OCI-LY7 (cell line): ENCODE measurements at regions not wholly inside any gene's neighbourhood (a gene's known extent, or its start where the extent isn't known, plus 50 kb on each side); places are given as distances from the start of the nearest gene placed in this dataset.

Source experiments
- BruUV-seq: library from RNA; stranded (reverse); fragments of 400-500 nt; replicated peaks from 2 replicates; lab custom pipeline; 2021; lab: Mats Ljungman, UMichigan
- CTCF ChIA-PET: fragments of 300-600 bp; sonication (Branson Sonifier 250); formaldehyde crosslinking; loops from one replicate; lab custom pipeline; 2022; ENCODE audit warnings: antibody characterized with exemption; ENCODE audit not compliant: unreplicated experiment; lab: Charles Lee
- POLR2A ChIA-PET: fragments of 300-600 bp; sonication (Branson Sonifier 250); formaldehyde crosslinking; loops from one replicate; lab custom pipeline; 2022; ENCODE audit warnings: antibody characterized with exemption; lab: Charles Lee
- DNase-seq: peaks from one replicate; pipeline ENCODE4 v3.0.0-alpha.2; 2015; ENCODE audit warnings: low spot score
- H2AFZ ChIP-seq: fragments of 200-600 bp; sonication (generic), shearing (Covaris generic); 2 replicates; pipeline ENCODE4 v1.6.1; 2014; ENCODE audit warnings: mild to moderate bottlenecking, antibody characterized with exemption, low read length, moderate library complexity
- H3K27ac ChIP-seq: fragments of 200-600 bp; sonication (generic); 2 replicates; pipeline ENCODE4 v1.5.1; 2014; ENCODE audit warnings: mixed run types, low read depth, mild to moderate bottlenecking, moderate library complexity, low read length, inconsistent platforms; ENCODE audit not compliant: poor library complexity, severe bottlenecking
- H3K36me3 ChIP-seq: fragments of 200-600 bp; sonication (generic); 2 replicates; pipeline ENCODE4 v1.6.1; 2014; ENCODE audit warnings: mild to moderate bottlenecking, antibody characterized with exemption, low read length, moderate library complexity, mixed read lengths; ENCODE audit not compliant: insufficient read depth
- H3K4me1 ChIP-seq: fragments of 200-600 bp; sonication (generic); 2 replicates; pipeline ENCODE4 v1.5.1; 2014; ENCODE audit warnings: mild to moderate bottlenecking, low read length; ENCODE audit not compliant: insufficient read depth, poor library complexity, severe bottlenecking
- H3K4me2 ChIP-seq: fragments of 200-600 bp; sonication (generic); 2 replicates; pipeline ENCODE4 v1.6.1; 2014; ENCODE audit warnings: mild to moderate bottlenecking, low read length
- H3K4me3 ChIP-seq: fragments of 200-600 bp; sonication (generic); 2 replicates; pipeline ENCODE4 v1.5.1; 2014; ENCODE audit warnings: mild to moderate bottlenecking, low read depth, low read length; ENCODE audit not compliant: poor library complexity, severe bottlenecking
- H3K79me2 ChIP-seq: fragments of 200-600 bp; sonication (generic); 2 replicates; pipeline ENCODE4 v1.6.1; 2016; ENCODE audit warnings: low read depth, mild to moderate bottlenecking, low read length, moderate library complexity, mixed read lengths; ENCODE audit not compliant: insufficient read depth
- H3K9me2 ChIP-seq: fragments of 200-600 bp; sonication (generic); 2 replicates; pipeline ENCODE4 v1.6.1; 2016; ENCODE audit warnings: mild to moderate bottlenecking, low read length, mixed read lengths; ENCODE audit not compliant: insufficient read depth
- H3K9me3 ChIP-seq: fragments of 200-600 bp; sonication (generic); 2 replicates; pipeline ENCODE4 v1.6.1; 2014; ENCODE audit warnings: mild to moderate bottlenecking, mixed run types, low read length, mixed read lengths
- H4K20me1 ChIP-seq: fragments of 200-600 bp; sonication (generic); 2 replicates; pipeline ENCODE4 v1.6.1; 2014; ENCODE audit warnings: mild to moderate bottlenecking, antibody characterized with exemption, low read length, moderate library complexity, mixed read lengths; ENCODE audit not compliant: insufficient read depth
- CTCF ChIP-seq: fragments of 200-600 bp; sonication (generic); conservative IDR thresholded peaks from 2 replicates; pipeline ENCODE4 v1.5.1; 2014; ENCODE audit warnings: mild to moderate bottlenecking, antibody characterized with exemption, low read length, moderate library complexity, mixed read lengths
- EZH2phosphoT487 ChIP-seq: fragments of 200-600 bp; sonication (generic); IDR thresholded peaks from 2 replicates; pipeline ENCODE4 v1.6.1; 2018; ENCODE audit warnings: low read depth, borderline replicate concordance, mild to moderate bottlenecking, mixed run types, antibody characterized with exemption, low read length, moderate library complexity, mixed read lengths
- intact Hi-C: fragments of 100-400 bp; cut with micrococcal nuclease; formaldehyde crosslinking; loops from one replicate; pipeline ENCODE4 v1.10.0; 2022; ENCODE audit not compliant: unreplicated experiment

- H3K4me2 ChIP-seq, result no peak overlapping the region
- no peak for TF ChIP-seq CTCF
- TF ChIP-seq EZH2phosphoT487, result no peak
- no peaks in the 10 kb centered on the region for H3K79me2 ChIP-seq
- POLR2A ChIA-PET, result no interaction called here
- no peaks in the 10 kb centered on the region for H4K20me1 ChIP-seq
- no peak overlapping the region for H3K27ac ChIP-seq
- H2AFZ ChIP-seq, result no peak overlapping the region
- no peak overlapping the region for H3K4me3 ChIP-seq
- no peak for DNase-seq
- CTCF ChIA-PET, result no interaction called here
- intact Hi-C loops, result no loop called here
- no peaks in the 10 kb centered on the region for H3K9me2 ChIP-seq
- H3K36me3 ChIP-seq, result no peaks in the 10 kb centered on the region
- H3K4me1 ChIP-seq, result no peaks in the 10 kb centered on the region
- BruUV-seq, result no TSS peak
- no peaks in the 10 kb centered on the region for H3K9me3 ChIP-seq
Observed at GRCh38 chr6:48475275-48475674, 364.3 kb upstream of the PTCHD4 start.

GRCh38 chr6:48474830-48475229 lies 363.8 kb upstream of the PTCHD4 start:
- Histone ChIP-seq H3K27ac (no peak overlapping the region), H4K20me1 (no peaks in the 10 kb centered on the region), H3K9me2 (no peaks in the 10 kb centered on the region), H3K4me2 (no peak overlapping the region), H3K79me2 (no peaks in the 10 kb centered on the region), H3K36me3 (no peaks in the 10 kb centered on the region), H3K4me1 (no peaks in the 10 kb centered on the region), H3K4me3 (no peak overlapping the region), H3K9me3 (no peaks in the 10 kb centered on the region), H2AFZ (no peak overlapping the region)
- TF ChIP-seq CTCF, result no peak
- TF ChIP-seq EZH2phosphoT487, result no peak
- BruUV-seq, result no TSS peak
- CTCF ChIA-PET, result no interaction called here
- POLR2A ChIA-PET, result no interaction called here
- intact Hi-C loops, result no loop called here
- DNase-seq, result no peak

- Histone ChIP-seq H3K4me3 (no peak overlapping the region), H3K9me2 (no peaks in the 10 kb centered on the region), H4K20me1 (no peaks in the 10 kb centered on the region), H3K4me2 (no peak overlapping the region), H3K4me1 (no peaks in the 10 kb centered on the region), H3K36me3 (no peaks in the 10 kb centered on the region), H3K9me3 (no peaks in the 10 kb centered on the region), H2AFZ (no peak overlapping the region; the same call in 1 of the 2 replicates), H3K27ac (no peak overlapping the region), H3K79me2 (no peaks in the 10 kb centered on the region)
- DNase-seq, result no peak
- TF ChIP-seq EZH2phosphoT487, result no peak
- no peak for TF ChIP-seq CTCF
- intact Hi-C loops, result no loop called here
- ChIA-PET POLR2A (interaction anchor here (0.6 kb wide), 1 partner anchor 370 kb away, joined by 3 read pairs; no protein-coding TSS in a partner anchor), CTCF (no interaction called here)
- no TSS peak for BruUV-seq
Observed at GRCh38 chr6:48474136-48474535, 363.1 kb upstream of the PTCHD4 start.
